ENCODE measurements at regions not wholly inside any gene's neighbourhood (a gene's known extent, or its start where the extent isn't known, plus 50 kb on each side); places are given as distances from the start of the nearest gene placed in this dataset.

DNA sequence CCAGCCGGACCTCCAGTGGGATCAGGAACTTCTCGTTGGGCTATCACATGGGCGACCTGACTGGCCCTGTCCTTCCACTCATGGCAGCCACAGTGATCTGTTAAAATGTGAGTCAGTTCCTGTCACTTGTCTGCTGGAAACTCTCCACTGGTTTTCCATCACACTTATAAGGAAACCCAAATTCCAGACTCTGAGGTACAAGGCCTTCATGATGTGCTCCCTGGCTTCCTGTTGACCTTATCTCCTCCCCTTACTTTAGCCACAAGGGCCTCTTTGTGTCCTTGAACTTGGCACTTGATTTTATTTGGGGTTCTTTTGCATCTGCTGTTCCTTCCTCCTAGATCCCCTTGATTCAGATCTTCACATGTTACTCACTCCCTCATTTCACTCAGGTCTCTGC, 96.8 kb downstream of the TENT5C start:
- BruUV-seq (replicated peaks): no TSS peak
- intact Hi-C loops (cut with micrococcal nuclease; ENCODE audit: unreplicated experiment): no loop called here
- POLR2A ChIA-PET (ENCODE audit: low non-redundant PET): interaction anchor here (0.6 kb wide), 1 partner anchor 125 kb away, joined by 6 read pairs; no protein-coding TSS in a partner anchor
- Histone ChIP-seq H3K9me3 (ENCODE audit: low read depth, low read length, poor library complexity, severe bottlenecking) (no peaks in the 10 kb centered on the region), H3K27me3 (replicated peaks; ENCODE audit: insufficient read depth, low read depth, low read length, poor library complexity) (no peaks in the 10 kb centered on the region), H3K27ac (ENCODE audit: low read depth, low read length, poor library complexity, severe bottlenecking) (no peak overlapping the region), H3K36me3 (ENCODE audit: insufficient read depth, low read length, poor library complexity, severe bottlenecking) (no peaks in the 10 kb centered on the region), H3K4me1 (ENCODE audit: insufficient read depth, low read length, poor library complexity, severe bottlenecking) (no peaks in the 10 kb centered on the region), H3K4me3 (ENCODE audit: low read depth, low read length, poor library complexity, severe bottlenecking) (no peak overlapping the region)
- TF ChIP-seq, protein P1, sequence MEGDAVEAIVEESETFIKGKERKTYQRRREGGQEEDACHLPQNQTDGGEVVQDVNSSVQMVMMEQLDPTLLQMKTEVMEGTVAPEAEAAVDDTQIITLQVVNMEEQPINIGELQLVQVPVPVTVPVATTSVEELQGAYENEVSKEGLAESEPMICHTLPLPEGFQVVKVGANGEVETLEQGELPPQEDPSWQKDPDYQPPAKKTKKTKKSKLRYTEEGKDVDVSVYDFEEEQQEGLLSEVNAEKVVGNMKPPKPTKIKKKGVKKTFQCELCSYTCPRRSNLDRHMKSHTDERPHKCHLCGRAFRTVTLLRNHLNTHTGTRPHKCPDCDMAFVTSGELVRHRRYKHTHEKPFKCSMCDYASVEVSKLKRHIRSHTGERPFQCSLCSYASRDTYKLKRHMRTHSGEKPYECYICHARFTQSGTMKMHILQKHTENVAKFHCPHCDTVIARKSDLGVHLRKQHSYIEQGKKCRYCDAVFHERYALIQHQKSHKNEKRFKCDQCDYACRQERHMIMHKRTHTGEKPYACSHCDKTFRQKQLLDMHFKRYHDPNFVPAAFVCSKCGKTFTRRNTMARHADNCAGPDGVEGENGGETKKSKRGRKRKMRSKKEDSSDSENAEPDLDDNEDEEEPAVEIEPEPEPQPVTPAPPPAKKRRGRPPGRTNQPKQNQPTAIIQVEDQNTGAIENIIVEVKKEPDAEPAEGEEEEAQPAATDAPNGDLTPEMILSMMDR (conservative IDR thresholded peaks at IDR 0.05; ENCODE audit: low read depth, low read length): no peak
- no peak for TF ChIP-seq EZH2 (IDR thresholded peaks at IDR 0.05; ENCODE audit: borderline replicate concordance, low read depth, low read length, poor library complexity, severe bottlenecking)
- CTCF ChIA-PET: no interaction called here
- no peak for DNase-seq (ENCODE audit: low spot score)

DNA sequence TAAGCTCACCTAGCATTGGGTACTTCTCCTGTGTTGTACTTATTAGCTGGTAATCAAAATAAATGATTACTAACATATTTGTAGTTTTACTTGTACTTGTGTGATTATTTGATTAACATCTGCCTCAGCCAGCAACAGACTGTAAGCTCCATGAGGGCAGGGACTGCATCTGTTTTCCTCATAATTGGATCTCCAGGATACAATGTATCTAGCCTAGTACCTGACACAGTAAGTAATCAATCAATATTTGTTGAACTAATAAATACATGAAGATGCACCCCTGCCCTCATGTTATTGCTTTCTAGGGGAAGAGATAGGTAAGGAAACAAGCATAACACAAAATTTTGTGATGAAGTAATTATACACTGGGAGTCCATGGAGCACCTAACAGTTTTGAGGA, 101.5 kb downstream of the TENT5C start:
- H3K9me3 ChIP-seq (ENCODE audit: low read depth, low read length, poor library complexity, severe bottlenecking): no peaks in the 10 kb centered on the region
- no peak for DNase-seq (ENCODE audit: low spot score)
- CTCF ChIA-PET: no interaction called here
- H3K4me1 ChIP-seq (ENCODE audit: insufficient read depth, low read length, poor library complexity, severe bottlenecking): no peaks in the 10 kb centered on the region
- no TSS peak for BruUV-seq (replicated peaks)
- no peak overlapping the region for H3K27ac ChIP-seq (ENCODE audit: low read depth, low read length, poor library complexity, severe bottlenecking)
- no peaks in the 10 kb centered on the region for H3K36me3 ChIP-seq (ENCODE audit: insufficient read depth, low read length, poor library complexity, severe bottlenecking)
- no peak for TF ChIP-seq EZH2 (IDR thresholded peaks at IDR 0.05; ENCODE audit: borderline replicate concordance, low read depth, low read length, poor library complexity, severe bottlenecking)
- TF ChIP-seq, protein P1 (conservative IDR thresholded peaks at IDR 0.05; ENCODE audit: low read depth, low read length): no peak
- POLR2A ChIA-PET (ENCODE audit: low non-redundant PET): interaction anchor here (0.8 kb wide), 1 partner anchor 10 kb away, joined by 4 read pairs; no protein-coding TSS in a partner anchor
- intact Hi-C loops (cut with micrococcal nuclease; ENCODE audit: unreplicated experiment): no loop called here
- H3K27me3 ChIP-seq (replicated peaks; ENCODE audit: insufficient read depth, low read depth, low read length, poor library complexity): no peaks in the 10 kb centered on the region
- H3K4me3 ChIP-seq (ENCODE audit: low read depth, low read length, poor library complexity, severe bottlenecking): no peak overlapping the region

DNA sequence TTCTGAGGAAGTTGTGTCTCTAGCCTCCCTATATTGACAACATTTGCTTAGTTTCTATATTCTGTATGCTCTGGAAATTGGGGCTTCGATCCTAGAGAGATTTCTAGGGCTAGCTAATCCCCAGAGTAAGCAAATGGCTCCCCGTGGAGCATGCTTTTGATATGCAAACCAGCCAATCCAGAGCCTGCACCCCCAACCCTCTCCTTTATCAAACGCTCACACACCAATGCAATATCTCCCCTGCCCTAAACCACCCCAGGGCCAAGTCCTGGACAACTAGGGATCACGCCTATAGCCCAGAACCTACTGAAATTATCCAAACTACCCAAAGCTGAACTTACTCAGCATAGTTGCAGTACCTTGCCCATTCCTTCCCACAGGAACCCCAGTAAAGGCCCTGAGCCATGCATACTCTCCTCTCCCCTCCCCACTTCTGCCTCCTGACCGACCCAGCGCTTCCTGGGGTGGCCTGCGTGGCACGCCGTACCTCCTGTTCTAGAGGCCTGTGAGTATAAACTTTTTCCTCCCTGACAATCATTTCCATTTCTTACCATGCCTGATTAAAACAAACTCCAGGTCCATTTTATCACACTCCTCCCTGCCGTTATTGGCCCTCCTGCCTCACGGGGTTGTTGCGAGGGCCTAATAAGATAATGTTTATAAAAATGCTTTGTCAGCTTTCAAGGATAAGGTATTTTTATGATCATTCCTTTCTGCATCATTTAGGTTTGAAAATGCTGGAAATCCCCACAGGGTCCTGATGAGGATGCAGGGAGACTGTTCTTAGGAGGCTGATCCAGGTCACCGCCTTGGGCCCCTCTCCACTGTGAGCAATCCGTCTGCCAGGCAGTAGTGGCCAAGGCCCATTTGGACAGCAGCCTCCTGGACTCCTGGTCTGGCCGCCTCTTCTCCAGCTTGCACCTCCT, 102.7 kb downstream of the TENT5C start:
- H3K4me3 ChIP-seq (ENCODE audit: low read depth, low read length, poor library complexity, severe bottlenecking): no peak overlapping the region
- TF ChIP-seq EZH2 (IDR thresholded peaks at IDR 0.05; ENCODE audit: borderline replicate concordance, low read depth, low read length, poor library complexity, severe bottlenecking): no peak
- TF ChIP-seq, protein P1 (conservative IDR thresholded peaks at IDR 0.05; ENCODE audit: low read depth, low read length): no peak
- no peak for DNase-seq (ENCODE audit: low spot score)
- no peaks in the 10 kb centered on the region for H3K9me3 ChIP-seq (ENCODE audit: low read depth, low read length, poor library complexity, severe bottlenecking)
- no peak overlapping the region for H3K27ac ChIP-seq (ENCODE audit: low read depth, low read length, poor library complexity, severe bottlenecking)
- ChIA-PET CTCF (no interaction called here), POLR2A (ENCODE audit: low non-redundant PET) (no interaction called here)
- intact Hi-C loops (cut with micrococcal nuclease; ENCODE audit: unreplicated experiment): no loop called here
- BruUV-seq (replicated peaks): no TSS peak
- no peaks in the 10 kb centered on the region for H3K36me3 ChIP-seq (ENCODE audit: insufficient read depth, low read length, poor library complexity, severe bottlenecking)
- H3K27me3 ChIP-seq (replicated peaks; ENCODE audit: insufficient read depth, low read depth, low read length, poor library complexity): no peaks in the 10 kb centered on the region
- no peaks in the 10 kb centered on the region for H3K4me1 ChIP-seq (ENCODE audit: insufficient read depth, low read length, poor library complexity, severe bottlenecking)
